ENCODE measurements at regions not wholly inside any gene's neighbourhood (a gene's known extent, or its start where the extent isn't known, plus 50 kb on each side); places are given as distances from the start of the nearest gene placed in this dataset.

DNA sequence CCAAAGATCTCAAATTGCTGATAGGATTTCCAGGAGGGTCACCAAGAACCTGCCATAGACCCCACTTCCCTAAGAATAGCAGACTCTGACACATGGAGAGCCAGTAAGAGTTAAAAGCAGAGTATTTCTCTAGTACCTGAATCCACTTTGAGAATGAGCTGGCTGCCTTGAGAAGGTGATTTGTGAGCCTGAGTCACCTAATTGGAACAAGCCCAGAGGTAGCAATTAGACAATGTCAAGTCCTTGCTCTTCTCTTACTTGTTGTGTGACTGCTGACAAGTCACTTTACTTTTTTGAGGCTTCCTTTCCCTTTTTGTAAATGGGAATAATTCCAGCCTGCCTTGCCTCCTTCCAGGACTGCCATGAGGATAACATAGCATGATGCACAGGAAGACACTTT is 76.1 kb upstream of the ASIC2 start:
- Histone ChIP-seq H3K4me3 (no peak overlapping the region), H3K27me3 (no peaks in the 10 kb centered on the region), H3K27ac (no peak overlapping the region), H3K4me1 (replicated peaks in 1 of 2) (no peaks in the 10 kb centered on the region), H3K36me3 (replicated peaks in 1 of 2) (no peaks in the 10 kb centered on the region), H3K9me3 (replicated peaks in 1 of 3) (no peaks in the 10 kb centered on the region)
- intact Hi-C loops (cut with DNase I) = no loop called here
- TF ChIP-seq CTCF (IDR thresholded peaks at IDR 0.05) (no peak), POLR2A (IDR thresholded peaks at IDR 0.05) (no peak)
- DNase-seq = peak in 3 of 7 donors; percentile 22 to 27 (median 23)

GRCh38 chr17:33369876-33370275 is 76.8 kb upstream of the ASIC2 start:
- TF ChIP-seq POLR2A (IDR thresholded peaks at IDR 0.05) (no peak), CTCF (IDR thresholded peaks at IDR 0.05) (no peak)
- intact Hi-C loops (cut with DNase I) = no loop called here
- H3K9me3 ChIP-seq (replicated peaks in 1 of 3) = no peaks in the 10 kb centered on the region
- H3K4me1 ChIP-seq (replicated peaks in 1 of 2) = no peaks in the 10 kb centered on the region
- WGBS, 4 donors = 33 to 78% (median 63%) methylated on average over 2 of the region's 2 CpGs; no CpG with 5 or more reads in 1 of the 4 donors
- H3K27me3 ChIP-seq = no peaks in the 10 kb centered on the region
- H3K27ac ChIP-seq = no peak overlapping the region
- no peaks in the 10 kb centered on the region for H3K36me3 ChIP-seq (replicated peaks in 1 of 2)
- no peak overlapping the region for H3K4me3 ChIP-seq
- no peak for DNase-seq

DNA sequence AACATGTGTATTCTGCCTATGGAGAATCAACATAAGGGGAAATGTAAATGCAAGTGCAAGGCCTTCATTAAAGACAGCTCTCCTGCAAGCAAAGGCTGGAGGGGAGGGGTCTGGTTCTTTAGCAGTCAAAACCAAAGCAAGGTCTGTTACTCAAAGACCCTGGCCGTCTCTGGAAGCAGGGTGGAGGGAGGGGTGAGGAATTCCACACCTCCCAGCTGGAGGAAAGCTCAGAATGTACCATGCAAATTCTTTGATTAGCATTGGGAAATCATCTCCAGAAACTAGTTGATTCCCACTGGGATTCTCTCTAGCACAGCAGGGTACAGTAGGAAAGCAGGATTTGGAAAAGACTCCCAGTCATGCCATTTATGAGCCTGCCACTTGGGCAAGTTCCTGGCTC is 77.3 kb upstream of the ASIC2 start:
- Histone ChIP-seq H3K27me3 (no peaks in the 10 kb centered on the region), H3K9me3 (replicated peaks in 1 of 3) (no peaks in the 10 kb centered on the region), H3K27ac (no peak overlapping the region), H3K4me1 (replicated peaks in 1 of 2) (no peaks in the 10 kb centered on the region), H3K4me3 (no peak overlapping the region), H3K36me3 (replicated peaks in 1 of 2) (no peaks in the 10 kb centered on the region)
- DNase-seq = no peak
- intact Hi-C loops (cut with DNase I) = no loop called here
- 30 to 47% (median 37%) methylated on average over 1 of the region's 1 CpG for WGBS, 4 donors
- TF ChIP-seq CTCF (IDR thresholded peaks at IDR 0.05) (no peak), POLR2A (IDR thresholded peaks at IDR 0.05) (no peak)

DNA sequence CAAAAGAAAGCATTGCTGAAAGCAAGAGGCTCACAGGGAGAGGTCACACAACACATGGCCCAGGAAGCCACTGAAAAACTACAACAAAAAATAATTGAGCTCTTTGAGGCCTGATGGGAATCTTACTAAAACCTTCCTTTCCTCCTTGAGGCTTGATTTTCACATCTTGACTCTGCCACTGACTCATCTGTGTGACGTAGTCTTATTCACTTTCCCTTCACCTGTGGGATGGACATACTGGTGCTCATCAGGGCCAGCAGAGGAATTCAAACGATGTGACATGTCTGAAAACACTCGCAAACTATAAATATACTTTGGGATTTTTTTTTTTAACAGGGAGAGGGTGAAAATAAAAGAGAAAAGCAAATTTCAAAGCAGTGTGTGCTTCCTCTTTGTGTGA is 78.3 kb upstream of the ASIC2 start:
- Histone ChIP-seq H3K4me1 (replicated peaks in 1 of 2) (no peaks in the 10 kb centered on the region), H3K27me3 (no peaks in the 10 kb centered on the region), H3K4me3 (no peak overlapping the region), H3K9me3 (replicated peaks in 1 of 3) (no peaks in the 10 kb centered on the region), H3K36me3 (replicated peaks in 1 of 2) (no peaks in the 10 kb centered on the region), H3K27ac (no peak overlapping the region)
- WGBS, 4 donors = 64 to 73% (median 70%) methylated on average over 3 of the region's 3 CpGs
- intact Hi-C loops (cut with DNase I) = no loop called here
- DNase-seq = no peak
- no peak for TF ChIP-seq POLR2A (IDR thresholded peaks at IDR 0.05)

GRCh38 chr17:33373273-33373672 is 80.2 kb upstream of the ASIC2 start:
- Histone ChIP-seq H3K9me3 (replicated peaks in 1 of 3) (no peaks in the 10 kb centered on the region), H3K27me3 (no peaks in the 10 kb centered on the region), H3K4me1 (replicated peaks in 1 of 2) (no peaks in the 10 kb centered on the region), H3K27ac (no peak overlapping the region), H3K36me3 (replicated peaks in 1 of 2) (no peaks in the 10 kb centered on the region), H3K4me3 (no peak overlapping the region)
- intact Hi-C loops (cut with DNase I) = no loop called here
- WGBS, 4 donors = 65 to 86% (median 72%) methylated on average over 1 of the region's 1 CpG
- no peak for TF ChIP-seq POLR2A (IDR thresholded peaks at IDR 0.05)
- TF ChIP-seq CTCF (IDR thresholded peaks at IDR 0.05) = no peak
- no peak for DNase-seq
